ENCODE measurements at regions not wholly inside any gene's neighbourhood (a gene's known extent, or its start where the extent isn't known, plus 50 kb on each side); places are given as distances from the start of the nearest gene placed in this dataset.
"Not testable (repeated sequence)": the region's sequence is repeated elsewhere in the genome, so short reads cannot be mapped to it uniquely, and the experiment has no call there.

DNA sequence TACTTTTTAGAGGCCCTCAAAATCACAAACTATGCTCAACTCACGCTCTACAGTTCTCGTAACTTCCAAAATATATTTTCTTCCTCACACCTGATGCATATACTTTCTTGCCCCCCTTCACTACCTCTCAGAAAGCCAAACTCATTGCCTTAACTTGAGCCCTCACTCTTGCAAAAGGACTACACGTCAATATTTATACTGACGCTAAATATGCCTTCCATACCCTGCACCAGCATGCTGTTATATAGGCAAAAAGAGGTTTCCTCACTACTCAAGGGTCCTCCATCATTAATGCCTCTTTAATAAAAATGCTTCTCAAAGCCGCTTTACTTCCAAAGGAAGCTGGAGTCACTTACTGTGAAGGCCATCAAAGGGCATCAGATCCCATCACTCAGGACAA is 92.9 kb upstream of the ATF7IP2 start:
- H3K36me3 ChIP-seq (replicated peaks in 1 of 2; ENCODE audit: control insufficient read depth in 1 of 2, insufficient read depth in 2 of 2, low read length in 1 of 2); H3K4me3 ChIP-seq (ENCODE audit: low read depth in 2 of 2, low read length in 1 of 2); CTCF ChIA-PET; H3K9me2 ChIP-seq; H3K9ac ChIP-seq; POLR2A ChIA-PET; H2AFZ ChIP-seq (ENCODE audit: low read depth); H3K27ac ChIP-seq (ENCODE audit: low read depth in 2 of 2, low read length in 1 of 2); H3K4me1 ChIP-seq (ENCODE audit: control insufficient read depth in 1 of 2, insufficient read depth in 2 of 2, low read depth in 1 of 2, low read length in 1 of 2); H3K79me2 ChIP-seq (ENCODE audit: insufficient read depth); H4K20me1 ChIP-seq (ENCODE audit: insufficient read depth); H3K4me2 ChIP-seq; DNase-seq; H3F3A ChIP-seq (replicated peaks; ENCODE audit: insufficient read depth); H3K9me3 ChIP-seq; H3K27me3 ChIP-seq (ENCODE audit: insufficient read depth): not testable (repeated sequence)
- 41% methylated on average over 5 of the region's 5 CpGs for WGBS (ENCODE audit: low lambda C conversion rate)

DNA sequence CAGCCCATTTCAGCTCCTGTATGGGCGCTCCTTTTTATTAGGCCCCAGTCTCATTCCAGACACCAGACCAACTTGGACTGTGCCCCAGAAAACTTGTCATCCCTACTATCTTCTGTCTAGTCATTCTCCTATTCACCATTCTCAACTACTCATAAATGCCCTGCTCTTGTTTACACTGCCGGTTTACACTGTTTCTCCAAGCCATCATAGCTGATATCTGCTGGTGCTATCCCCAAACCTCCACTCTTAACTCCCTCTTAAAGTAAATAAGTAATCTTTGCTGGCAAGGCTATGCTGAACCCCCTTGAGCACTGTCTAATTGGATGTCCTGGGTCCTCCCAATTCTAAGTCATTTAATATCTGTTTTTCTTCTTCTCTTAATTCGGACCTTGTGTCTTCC is 91.7 kb upstream of the ATF7IP2 start:
- H3K4me3 ChIP-seq (ENCODE audit: low read depth in 2 of 2, low read length in 1 of 2); POLR2A ChIA-PET; H4K20me1 ChIP-seq (ENCODE audit: insufficient read depth); DNase-seq; H3F3A ChIP-seq (replicated peaks; ENCODE audit: insufficient read depth); H3K9me3 ChIP-seq; H3K9me2 ChIP-seq; H3K27me3 ChIP-seq (ENCODE audit: insufficient read depth); H3K79me2 ChIP-seq (ENCODE audit: insufficient read depth); H2AFZ ChIP-seq (ENCODE audit: low read depth); H3K4me1 ChIP-seq (ENCODE audit: control insufficient read depth in 1 of 2, insufficient read depth in 2 of 2, low read depth in 1 of 2, low read length in 1 of 2); H3K9ac ChIP-seq; H3K4me2 ChIP-seq; H3K36me3 ChIP-seq (replicated peaks in 1 of 2; ENCODE audit: control insufficient read depth in 1 of 2, insufficient read depth in 2 of 2, low read length in 1 of 2); H3K27ac ChIP-seq (ENCODE audit: low read depth in 2 of 2, low read length in 1 of 2): not testable (repeated sequence)
- 21% methylated on average over 3 of the region's 3 CpGs for WGBS (ENCODE audit: low lambda C conversion rate)
- CTCF ChIA-PET, result interaction anchor here (0.8 kb wide), 1 partner anchor 37 kb away, joined by 4 read pairs; no protein-coding TSS in a partner anchor

- TF ChIP-seq GATA2 (CRISPR knock-in tag; IDR thresholded peaks at IDR 0.05), result no peak
- TF ChIP-seq, protein P1, sequence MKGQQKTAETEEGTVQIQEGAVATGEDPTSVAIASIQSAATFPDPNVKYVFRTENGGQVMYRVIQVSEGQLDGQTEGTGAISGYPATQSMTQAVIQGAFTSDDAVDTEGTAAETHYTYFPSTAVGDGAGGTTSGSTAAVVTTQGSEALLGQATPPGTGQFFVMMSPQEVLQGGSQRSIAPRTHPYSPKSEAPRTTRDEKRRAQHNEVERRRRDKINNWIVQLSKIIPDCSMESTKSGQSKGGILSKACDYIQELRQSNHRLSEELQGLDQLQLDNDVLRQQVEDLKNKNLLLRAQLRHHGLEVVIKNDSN (IDR thresholded peaks at IDR 0.05; ENCODE audit: borderline replicate concordance, low read depth), result no peak
- no peak for TF ChIP-seq CTCF (IDR thresholded peaks at IDR 0.05)
- TF ChIP-seq NFIC (IDR thresholded peaks at IDR 0.05; ENCODE audit: borderline replicate concordance), result no peak
- no peak for TF ChIP-seq MAX (IDR thresholded peaks at IDR 0.05; ENCODE audit: low read depth)
- TF ChIP-seq FOXJ3 (CRISPR knock-in tag; IDR thresholded peaks at IDR 0.05), result no peak
- no peak for TF ChIP-seq SMC3 (IDR thresholded peaks at IDR 0.05; ENCODE audit: low read depth, low read length)
- no peak for TF ChIP-seq IRF3 (IDR thresholded peaks at IDR 0.05; ENCODE audit: low read depth, low read length)
- no peak for TF ChIP-seq FOXM1 (IDR thresholded peaks at IDR 0.05; ENCODE audit: low read depth)
- H3K9ac ChIP-seq, result no peak overlapping the region
- ChIA-PET POLR2A (no interaction called here), CTCF (interaction anchor here (1.1 kb wide), 1 partner anchor 218 kb away, joined by 3 read pairs; no protein-coding TSS in a partner anchor)
- H3K9me2 ChIP-seq, result no peaks in the 10 kb centered on the region
- H3K4me3 ChIP-seq (ENCODE audit: low read depth in 2 of 2, low read length in 1 of 2), result no peak overlapping the region
- no peaks in the 10 kb centered on the region for H3K4me1 ChIP-seq (ENCODE audit: control insufficient read depth in 1 of 2, insufficient read depth in 2 of 2, low read depth in 1 of 2, low read length in 1 of 2)
- H3K27ac ChIP-seq (ENCODE audit: low read depth in 2 of 2, low read length in 1 of 2), result no peak overlapping the region
- H3K4me2 ChIP-seq, result no peak overlapping the region
- H3F3A ChIP-seq (replicated peaks; ENCODE audit: insufficient read depth), result no peaks in the 10 kb centered on the region
- no peaks in the 10 kb centered on the region for H4K20me1 ChIP-seq (ENCODE audit: insufficient read depth)
- H3K79me2 ChIP-seq (ENCODE audit: insufficient read depth), result no peaks in the 10 kb centered on the region
- no peaks in the 10 kb centered on the region; the same call in 1 of the 2 replicates for H3K9me3 ChIP-seq
- 45% methylated on average over 7 of the region's 7 CpGs for WGBS (ENCODE audit: low lambda C conversion rate)
- H3K36me3 ChIP-seq (replicated peaks in 1 of 2; ENCODE audit: control insufficient read depth in 1 of 2, insufficient read depth in 2 of 2, low read length in 1 of 2), result no peaks in the 10 kb centered on the region
- DNase-seq, result no peak
- H2AFZ ChIP-seq (ENCODE audit: low read depth), result no peak overlapping the region
- no peaks in the 10 kb centered on the region for H3K27me3 ChIP-seq (ENCODE audit: insufficient read depth)
These were observed 88.9 kb upstream of the ATF7IP2 start for GRCh38 chr16:10296956-10297340.
